PC-9 (cell line): ENCODE measurements at regions not wholly inside any gene's neighbourhood (a gene's known extent, or its start where the extent isn't known, plus 50 kb on each side); places are given as distances from the start of the nearest gene placed in this dataset.

Experiments
- BruUV-seq: library from RNA; stranded (reverse); fragments of 400-500 nt; replicated peaks from 2 replicates; lab custom pipeline; 2021; lab: Mats Ljungman, UMichigan
- CTCF ChIA-PET: fragments of 300-600 bp; sonication (Branson Sonifier 250); formaldehyde crosslinking; loops from one replicate; lab custom pipeline; 2022; ENCODE audit warnings: antibody characterized with exemption; lab: Charles Lee
- POLR2A ChIA-PET: fragments of 300-600 bp; sonication (Branson Sonifier 250); formaldehyde crosslinking; loops from one replicate; lab custom pipeline; 2022; ENCODE audit warnings: antibody characterized with exemption; ENCODE audit not compliant: unreplicated experiment; lab: Charles Lee
- DNase-seq, 2 experiments: peaks; one replicate each; pipeline versions ENCODE4 v3.0.0 to v3.0.0-alpha.2; 2015 to 2022; ENCODE audit warnings: mixed read lengths in 1 of 2
- H2AFZ ChIP-seq: fragments of 200-600 bp; sonication (generic); 2 replicates; pipeline ENCODE4 v1.8.1; 2017; ENCODE audit warnings: antibody characterized with exemption
- H3F3A ChIP-seq: fragments of 200-600 bp; sonication (generic); 2 replicates; pipeline ENCODE4 v1.8.1; 2017; ENCODE audit warnings: antibody characterized with exemption, mild to moderate bottlenecking, low read depth; ENCODE audit not compliant: insufficient read depth
- H3K27ac ChIP-seq: fragments of 200-600 bp; sonication (generic); 2 replicates; pipeline ENCODE4 v1.6.1; 2016; ENCODE audit warnings: mixed run types
- H3K27me3 ChIP-seq: fragments of 200-600 bp; sonication (generic); 2 replicates; pipeline ENCODE4 v1.6.1; 2016; ENCODE audit warnings: low read depth, mixed run types; ENCODE audit not compliant: insufficient read depth
- H3K36me3 ChIP-seq: fragments of 200-600 bp; sonication (generic); 2 replicates; pipeline ENCODE4 v1.6.1; 2016; ENCODE audit warnings: low read depth, mixed run types
- H3K4me1 ChIP-seq: fragments of 200-600 bp; sonication (generic); replicated peaks from 2 replicates; pipeline ENCODE4 v1.6.1; 2016; ENCODE audit warnings: mixed run types; ENCODE audit not compliant: insufficient read depth
- H3K4me2 ChIP-seq: fragments of 200-600 bp; sonication (generic); 2 replicates; pipeline ENCODE4 v1.6.1; 2017; ENCODE audit warnings: mixed run types
- H3K4me3 ChIP-seq: fragments of 200-600 bp; sonication (generic); 2 replicates; pipeline ENCODE4 v1.6.1; 2016; ENCODE audit warnings: mixed run types
- H3K79me2 ChIP-seq: fragments of 200-600 bp; sonication (generic); 2 replicates; pipeline ENCODE4 v1.6.1; 2017; ENCODE audit warnings: low read depth, mixed run types
- H3K9me2 ChIP-seq: fragments of 200-600 bp; sonication (generic); 2 replicates; pipeline ENCODE4 v1.8.1; 2017; ENCODE audit warnings: mild to moderate bottlenecking; ENCODE audit not compliant: insufficient read depth
- H3K9me3 ChIP-seq: fragments of 200-600 bp; sonication (generic); 2 replicates; pipeline ENCODE4 v1.8.1; 2016; ENCODE audit warnings: low read depth; ENCODE audit not compliant: insufficient read depth
- H4K20me1 ChIP-seq: fragments of 200-600 bp; sonication (generic); 2 replicates; pipeline ENCODE4 v1.8.1; 2017; ENCODE audit not compliant: insufficient read depth
- EZH2 ChIP-seq: fragments of 200-600 bp; sonication (generic); IDR thresholded peaks from 2 replicates; pipeline ENCODE4 v1.8.0; 2017; ENCODE audit warnings: antibody characterized with exemption, low read depth
- intact Hi-C: fragments of 100-400 bp; cut with micrococcal nuclease; formaldehyde crosslinking; loops from one replicate; pipeline ENCODE4 v1.10.0; 2022; ENCODE audit not compliant: unreplicated experiment
- TF ChIP-seq, protein P1 (sequence below): fragments of 200-600 bp; sonication (generic); conservative IDR thresholded peaks from 2 replicates; pipeline ENCODE4 v1.6.1; 2017; ENCODE audit warnings: mixed run types, antibody characterized with exemption, mild to moderate bottlenecking, moderate library complexity

DNA sequence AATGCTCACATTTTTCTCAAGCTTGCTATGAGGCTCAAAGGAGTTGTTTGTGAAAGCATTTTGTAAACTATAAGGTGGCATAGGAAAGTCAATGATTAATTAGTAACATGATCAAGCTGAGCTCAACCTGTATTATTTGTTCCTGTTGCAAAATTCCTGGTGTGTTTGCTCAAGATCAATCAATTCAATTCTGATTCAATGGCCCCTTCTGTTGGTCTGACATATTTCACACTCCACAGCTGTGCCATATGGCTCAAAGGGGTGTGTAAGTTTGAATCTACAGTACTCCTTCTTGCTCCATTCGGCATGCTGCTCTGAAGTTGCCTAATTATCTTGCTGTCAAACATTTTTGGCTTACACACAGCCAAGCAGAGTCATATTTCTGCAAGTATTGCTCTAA is 341.6 kb upstream of the LRP1B start:
- no peaks in the 10 kb centered on the region for H3K27me3 ChIP-seq
- TF ChIP-seq EZH2: no peak
- TF ChIP-seq, protein P1, sequence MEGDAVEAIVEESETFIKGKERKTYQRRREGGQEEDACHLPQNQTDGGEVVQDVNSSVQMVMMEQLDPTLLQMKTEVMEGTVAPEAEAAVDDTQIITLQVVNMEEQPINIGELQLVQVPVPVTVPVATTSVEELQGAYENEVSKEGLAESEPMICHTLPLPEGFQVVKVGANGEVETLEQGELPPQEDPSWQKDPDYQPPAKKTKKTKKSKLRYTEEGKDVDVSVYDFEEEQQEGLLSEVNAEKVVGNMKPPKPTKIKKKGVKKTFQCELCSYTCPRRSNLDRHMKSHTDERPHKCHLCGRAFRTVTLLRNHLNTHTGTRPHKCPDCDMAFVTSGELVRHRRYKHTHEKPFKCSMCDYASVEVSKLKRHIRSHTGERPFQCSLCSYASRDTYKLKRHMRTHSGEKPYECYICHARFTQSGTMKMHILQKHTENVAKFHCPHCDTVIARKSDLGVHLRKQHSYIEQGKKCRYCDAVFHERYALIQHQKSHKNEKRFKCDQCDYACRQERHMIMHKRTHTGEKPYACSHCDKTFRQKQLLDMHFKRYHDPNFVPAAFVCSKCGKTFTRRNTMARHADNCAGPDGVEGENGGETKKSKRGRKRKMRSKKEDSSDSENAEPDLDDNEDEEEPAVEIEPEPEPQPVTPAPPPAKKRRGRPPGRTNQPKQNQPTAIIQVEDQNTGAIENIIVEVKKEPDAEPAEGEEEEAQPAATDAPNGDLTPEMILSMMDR: no peak
- no peaks in the 10 kb centered on the region for H3K79me2 ChIP-seq
- intact Hi-C loops: no loop called here
- no peaks in the 10 kb centered on the region for H3F3A ChIP-seq
- BruUV-seq: no TSS peak
- no peak overlapping the region for H3K4me3 ChIP-seq
- POLR2A ChIA-PET: no interaction called here
- H3K27ac ChIP-seq: no peak overlapping the region
- CTCF ChIA-PET: interaction anchor here (1.0 kb wide), 1 partner anchor 8 kb away, joined by 3 read pairs; no protein-coding TSS in a partner anchor
- peak overlapping the region; percentile 37; the same call in 1 of the 2 replicates for H2AFZ ChIP-seq
- no peak for DNase-seq
- H3K4me1 ChIP-seq: no peaks in the 10 kb centered on the region
- no peaks in the 10 kb centered on the region for H3K36me3 ChIP-seq
- no peaks in the 10 kb centered on the region for H3K9me3 ChIP-seq
- H3K4me2 ChIP-seq: no peak overlapping the region
- H3K9me2 ChIP-seq: no peaks in the 10 kb centered on the region
- no peaks in the 10 kb centered on the region for H4K20me1 ChIP-seq

DNA sequence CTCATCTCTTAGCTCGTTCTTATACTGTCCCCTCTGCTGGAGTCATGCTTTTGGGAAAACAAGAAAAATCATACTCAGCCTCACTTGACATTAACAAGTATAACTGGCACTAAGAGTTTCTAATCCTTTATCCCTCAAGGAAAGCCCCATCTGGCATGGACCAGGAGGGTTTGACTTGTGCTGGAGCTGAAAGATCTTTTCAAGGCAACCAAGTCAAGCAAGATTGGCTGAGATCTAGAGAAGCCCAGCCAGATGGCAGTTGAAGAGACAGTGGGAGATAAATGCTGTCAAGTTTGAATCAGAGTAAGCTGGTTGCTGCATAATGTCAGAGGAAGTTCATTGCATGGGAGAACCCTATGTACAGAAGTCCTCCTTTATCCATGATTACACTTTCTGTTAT is 336.5 kb upstream of the LRP1B start:
- intact Hi-C loops: no loop called here
- Histone ChIP-seq H3K4me2 (no peak overlapping the region), H3K79me2 (no peaks in the 10 kb centered on the region), H3K9me2 (no peaks in the 10 kb centered on the region), H2AFZ (no peak overlapping the region), H3K36me3 (no peaks in the 10 kb centered on the region), H3K4me3 (no peak overlapping the region), H4K20me1 (no peaks in the 10 kb centered on the region), H3K9me3 (no peaks in the 10 kb centered on the region), H3K27me3 (no peaks in the 10 kb centered on the region), H3F3A (no peaks in the 10 kb centered on the region), H3K27ac (no peak overlapping the region), H3K4me1 (no peaks in the 10 kb centered on the region)
- DNase-seq: no peak
- POLR2A ChIA-PET: no interaction called here
- CTCF ChIA-PET: no interaction called here
- TF ChIP-seq, protein P1: no peak
- TF ChIP-seq EZH2: no peak
- BruUV-seq: no TSS peak

DNA sequence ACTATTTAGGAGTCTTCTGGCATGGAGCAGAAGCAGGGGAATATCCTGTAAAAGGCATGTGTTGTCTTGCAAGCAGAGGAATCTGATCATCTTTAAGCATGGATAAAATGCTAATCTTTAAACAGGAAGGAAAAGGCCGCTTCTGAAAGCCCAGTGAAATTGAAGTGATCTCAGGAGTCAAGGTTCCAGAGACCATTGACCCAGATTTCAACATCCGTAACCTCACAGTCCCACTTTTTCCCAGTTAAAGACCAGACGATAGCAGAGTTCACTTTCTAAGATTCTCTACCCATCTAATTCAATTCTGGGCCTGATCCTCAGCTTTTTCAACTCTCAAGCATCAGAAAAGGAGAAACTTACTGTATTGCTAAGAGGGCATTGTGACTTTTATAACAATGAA is 332.2 kb upstream of the LRP1B start:
- no peak for DNase-seq
- H2AFZ ChIP-seq: no peak overlapping the region
- H3K4me1 ChIP-seq: no peaks in the 10 kb centered on the region
- H4K20me1 ChIP-seq: no peaks in the 10 kb centered on the region
- H3K36me3 ChIP-seq: no peaks in the 10 kb centered on the region
- no peak overlapping the region for H3K27ac ChIP-seq
- no TSS peak for BruUV-seq
- CTCF ChIA-PET: no interaction called here
- no peak overlapping the region for H3K4me3 ChIP-seq
- no peaks in the 10 kb centered on the region for H3K9me2 ChIP-seq
- no peaks in the 10 kb centered on the region for H3K9me3 ChIP-seq
- TF ChIP-seq EZH2: no peak
- TF ChIP-seq, protein P1: no peak
- H3F3A ChIP-seq: no peaks in the 10 kb centered on the region
- intact Hi-C loops: no loop called here
- H3K79me2 ChIP-seq: no peaks in the 10 kb centered on the region
- H3K4me2 ChIP-seq: no peak overlapping the region
- POLR2A ChIA-PET: no interaction called here
- no peaks in the 10 kb centered on the region for H3K27me3 ChIP-seq
